Fibroblast of lung (primary cell): ENCODE measurements at regions not wholly inside any gene's neighbourhood (a gene's known extent, or its start where the extent isn't known, plus 50 kb on each side); places are given as distances from the start of the nearest gene placed in this dataset.

Experiments
- DNase-seq, 2 donors: peaks; one replicate each; pipeline versions ENCODE4 v3.0.0 to v3.0.0-alpha.2; 2010; ENCODE audit warnings: low read depth in 2 of 2
- H2AFZ ChIP-seq: 2 replicates; pipeline ENCODE4 v1.5.1; 2012; ENCODE audit warnings: low read length, control low read depth, inconsistent platforms
- H3K27ac ChIP-seq: 2 replicates; pipeline ENCODE4 v1.5.1; 2011; ENCODE audit warnings: low read length, control low read depth; ENCODE audit not compliant: insufficient read depth
- H3K27me3 ChIP-seq: 2 replicates; pipeline ENCODE4 v1.5.1; 2011; ENCODE audit warnings: mild to moderate bottlenecking, low read length; ENCODE audit not compliant: control insufficient read depth, insufficient read depth
- H3K36me3 ChIP-seq: 2 replicates; pipeline ENCODE4 v1.5.1; 2011; ENCODE audit warnings: low read length; ENCODE audit not compliant: control insufficient read depth, insufficient read depth
- H3K4me1 ChIP-seq: 2 replicates; pipeline ENCODE4 v1.5.1; 2011; ENCODE audit warnings: low read length; ENCODE audit not compliant: control insufficient read depth, insufficient read depth; ENCODE audit errors: extremely low read depth
- H3K4me2 ChIP-seq: 2 replicates; pipeline ENCODE4 v1.5.1; 2011; ENCODE audit warnings: low read length, control low read depth; ENCODE audit not compliant: insufficient read depth; ENCODE audit errors: extremely low read depth
- H3K4me3 ChIP-seq, 4 experiments: fragments of 200-600 bp in 1 of 4; sonication (generic) in 1 of 4; replicated peaks in 1 of 4; 2 replicates each; pipeline ENCODE4 v1.5.1; 2011 to 2016; ENCODE audit warnings: low read length in 4 of 4, low read depth in 3 of 4, mild to moderate bottlenecking in 3 of 4, control low read depth in 2 of 4, inconsistent platforms in 1 of 4, mixed read lengths in 1 of 4; ENCODE audit not compliant: insufficient read depth in 1 of 4; ENCODE audit errors: control extremely low read depth in 1 of 4
- H3K79me2 ChIP-seq: 2 replicates; pipeline ENCODE4 v1.5.1; 2012; ENCODE audit warnings: mild to moderate bottlenecking, low read length, inconsistent platforms; ENCODE audit not compliant: control insufficient read depth, insufficient read depth
- H3K9ac ChIP-seq: 2 replicates; pipeline ENCODE4 v1.5.1; 2011; ENCODE audit warnings: mild to moderate bottlenecking, low read length, control low read depth; ENCODE audit not compliant: insufficient read depth
- H3K9me3 ChIP-seq: 2 replicates; pipeline ENCODE4 v1.5.1; 2012; ENCODE audit warnings: low read depth, low read length; ENCODE audit not compliant: control insufficient read depth, insufficient read depth
- H4K20me1 ChIP-seq: 2 replicates; pipeline ENCODE4 v1.5.1; 2011; ENCODE audit warnings: low read length; ENCODE audit not compliant: control insufficient read depth, insufficient read depth; ENCODE audit errors: extremely low read depth
- EZH2 ChIP-seq: IDR thresholded peaks from 2 replicates; pipeline ENCODE4 v1.5.1; 2012; ENCODE audit warnings: low read length, control low read depth, mild to moderate bottlenecking; ENCODE audit errors: missing control alignments
- TF ChIP-seq, protein P1 (sequence below), 2 donors: IDR thresholded peaks in 1 of 2; conservative IDR thresholded peaks in 1 of 2; 1 replicate in 1 of 2; 2 replicates in 1 of 2; pipeline ENCODE4 v1.5.1; 2011 to 2012; ENCODE audit warnings: low read length in 2 of 2, control low read depth in 1 of 2, inconsistent platforms in 1 of 2, low read depth in 1 of 2, mild to moderate bottlenecking in 1 of 2

DNA sequence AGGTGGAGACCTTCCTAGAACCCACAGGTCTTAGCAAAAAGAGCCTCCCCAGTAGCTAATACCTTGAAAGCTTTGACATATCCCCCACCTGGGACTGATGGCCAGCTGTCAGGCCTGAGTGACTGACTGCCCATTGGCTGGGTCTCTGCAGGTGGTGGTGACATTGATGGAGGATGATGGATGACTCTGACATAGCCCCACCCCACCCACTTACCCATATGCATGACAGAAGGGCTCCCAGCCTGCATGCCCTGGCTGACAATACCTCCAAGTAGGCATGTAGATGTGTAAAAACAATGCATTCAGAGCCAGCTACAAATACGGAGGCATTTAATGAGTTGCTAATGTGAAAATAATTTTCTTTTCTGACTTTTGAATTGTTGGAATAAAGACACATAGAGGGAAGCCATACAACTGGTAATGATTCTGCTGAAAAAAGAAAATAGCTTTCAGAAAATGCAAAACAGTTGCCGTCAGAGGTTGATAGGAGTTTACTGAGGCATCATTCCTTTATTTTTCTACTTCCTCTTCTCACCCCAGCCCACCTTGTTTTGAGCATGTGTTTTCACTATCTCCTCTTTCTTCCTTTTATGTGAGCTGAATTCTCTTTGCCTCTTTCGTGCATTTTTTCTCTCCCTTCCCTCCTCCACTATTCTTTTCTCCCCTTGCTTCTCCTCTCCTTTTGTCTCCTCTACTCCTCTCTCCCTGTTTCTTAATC is 70.6 kb downstream of the OLIG3 start:
- Histone ChIP-seq H2AFZ (no peak overlapping the region), H3K9me3 (no peaks in the 10 kb centered on the region), H3K27me3 (no peaks in the 10 kb centered on the region), H3K79me2 (no peaks in the 10 kb centered on the region), H3K4me3 (no peak overlapping the region), H3K36me3 (no peaks in the 10 kb centered on the region), H3K9ac (no peak overlapping the region), H4K20me1 (no peaks in the 10 kb centered on the region), H3K27ac (no peak overlapping the region), H3K4me2 (no peak overlapping the region), H3K4me1 (no peaks in the 10 kb centered on the region)
- TF ChIP-seq, protein P1, sequence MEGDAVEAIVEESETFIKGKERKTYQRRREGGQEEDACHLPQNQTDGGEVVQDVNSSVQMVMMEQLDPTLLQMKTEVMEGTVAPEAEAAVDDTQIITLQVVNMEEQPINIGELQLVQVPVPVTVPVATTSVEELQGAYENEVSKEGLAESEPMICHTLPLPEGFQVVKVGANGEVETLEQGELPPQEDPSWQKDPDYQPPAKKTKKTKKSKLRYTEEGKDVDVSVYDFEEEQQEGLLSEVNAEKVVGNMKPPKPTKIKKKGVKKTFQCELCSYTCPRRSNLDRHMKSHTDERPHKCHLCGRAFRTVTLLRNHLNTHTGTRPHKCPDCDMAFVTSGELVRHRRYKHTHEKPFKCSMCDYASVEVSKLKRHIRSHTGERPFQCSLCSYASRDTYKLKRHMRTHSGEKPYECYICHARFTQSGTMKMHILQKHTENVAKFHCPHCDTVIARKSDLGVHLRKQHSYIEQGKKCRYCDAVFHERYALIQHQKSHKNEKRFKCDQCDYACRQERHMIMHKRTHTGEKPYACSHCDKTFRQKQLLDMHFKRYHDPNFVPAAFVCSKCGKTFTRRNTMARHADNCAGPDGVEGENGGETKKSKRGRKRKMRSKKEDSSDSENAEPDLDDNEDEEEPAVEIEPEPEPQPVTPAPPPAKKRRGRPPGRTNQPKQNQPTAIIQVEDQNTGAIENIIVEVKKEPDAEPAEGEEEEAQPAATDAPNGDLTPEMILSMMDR (conservative IDR thresholded peaks at IDR 0.05 in 1 of 2, IDR thresholded peaks at IDR 0.05 in 1 of 2; ENCODE audit: low read depth in 1 of 2, low read length in 2 of 2), result no peak
- no peak for TF ChIP-seq EZH2
- no peak for DNase-seq

GRCh38 chr6:137417396-137417795 is 76.8 kb downstream of the OLIG3 start:
- no peaks in the 10 kb centered on the region for H3K27me3 ChIP-seq
- no peaks in the 10 kb centered on the region for H3K9me3 ChIP-seq
- no peak overlapping the region for H3K4me3 ChIP-seq
- no peaks in the 10 kb centered on the region for H3K4me1 ChIP-seq
- no peak overlapping the region for H3K9ac ChIP-seq
- no peak overlapping the region for H2AFZ ChIP-seq
- H3K36me3 ChIP-seq, result no peaks in the 10 kb centered on the region
- no peak for TF ChIP-seq EZH2
- TF ChIP-seq, protein P1 (conservative IDR thresholded peaks at IDR 0.05 in 1 of 2, IDR thresholded peaks at IDR 0.05 in 1 of 2; ENCODE audit: low read depth in 1 of 2, low read length in 2 of 2), result no peak
- H3K4me2 ChIP-seq, result no peak overlapping the region
- H3K79me2 ChIP-seq, result no peaks in the 10 kb centered on the region
- no peaks in the 10 kb centered on the region for H4K20me1 ChIP-seq
- DNase-seq, result peak; percentile 11 to 13
- H3K27ac ChIP-seq, result no peak overlapping the region

- no peaks in the 10 kb centered on the region for H4K20me1 ChIP-seq
- no peak overlapping the region for H3K27ac ChIP-seq
- no peaks in the 10 kb centered on the region for H3K79me2 ChIP-seq
- DNase-seq, result peak; percentile 43 to 59
- no peaks in the 10 kb centered on the region for H3K9me3 ChIP-seq
- no peak overlapping the region for H3K4me3 ChIP-seq
- H3K27me3 ChIP-seq, result no peaks in the 10 kb centered on the region
- no peak overlapping the region for H3K4me2 ChIP-seq
- H3K4me1 ChIP-seq, result no peaks in the 10 kb centered on the region
- H3K36me3 ChIP-seq, result no peaks in the 10 kb centered on the region
- H3K9ac ChIP-seq, result no peak overlapping the region
- TF ChIP-seq EZH2, result no peak
- TF ChIP-seq, protein P1 (conservative IDR thresholded peaks at IDR 0.05 in 1 of 2, IDR thresholded peaks at IDR 0.05 in 1 of 2; ENCODE audit: low read depth in 1 of 2, low read length in 2 of 2), result no peak
- H2AFZ ChIP-seq, result no peak overlapping the region
Observed at GRCh38 chr6:137416376-137417109, 77.7 kb downstream of the OLIG3 start.
